H1 (cell line): ENCODE measurements at regions not wholly inside any gene's neighbourhood (a gene's known extent, or its start where the extent isn't known, plus 50 kb on each side); places are given as distances from the start of the nearest gene placed in this dataset.

Source experiments
- ASH2L ChIP-seq: fragments of 200-600, 300-600 bp; sonication (generic); IDR thresholded peaks from one replicate; pipeline ENCODE4 v1.7.1; 2017; ENCODE audit warnings: low read length
- EP300 ChIP-seq, 2 experiments: IDR thresholded peaks; 1 replicate in 1 of 2; 2 replicates in 1 of 2; pipeline ENCODE4 v1.6.1; 2011 to 2012; ENCODE audit warnings: low read depth in 2 of 2, low read length in 2 of 2, mild to moderate bottlenecking in 2 of 2, borderline replicate concordance in 1 of 2, inconsistent platforms in 1 of 2, moderate library complexity in 1 of 2
- EZH2 ChIP-seq: fragments of 200-600 bp; sonication (generic); IDR thresholded peaks from 2 replicates; pipeline ENCODE4 v1.7.1; 2012; ENCODE audit warnings: low read depth, mild to moderate bottlenecking, moderate library complexity, low read length, inconsistent platforms; ENCODE audit not compliant: severe bottlenecking
- KDM5A ChIP-seq: fragments of 200-600 bp; IDR thresholded peaks from 2 replicates; pipeline ENCODE4 v1.7.1; 2012; ENCODE audit warnings: mild to moderate bottlenecking, low read length, inconsistent platforms, mixed read lengths
- PHF8 ChIP-seq: fragments of 200-600 bp; sonication (generic); conservative IDR thresholded peaks from 2 replicates; pipeline ENCODE4 v1.7.1; 2012; ENCODE audit warnings: low read depth, mild to moderate bottlenecking, inconsistent platforms, low read length, moderate library complexity
- RBBP5 ChIP-seq: IDR thresholded peaks from 2 replicates; pipeline ENCODE4 v1.7.1; 2012; ENCODE audit warnings: low read depth, mild to moderate bottlenecking, inconsistent platforms, low read length, moderate library complexity, borderline replicate concordance
- SIX5 ChIP-seq: IDR thresholded peaks from 2 replicates; pipeline ENCODE4 v1.6.1; 2011; ENCODE audit warnings: mild to moderate bottlenecking, low read depth, low read length
- SP2 ChIP-seq: IDR thresholded peaks from 2 replicates; pipeline ENCODE4 v1.6.1; 2012; ENCODE audit warnings: mild to moderate bottlenecking, low read length, inconsistent platforms

- no peak for TF ChIP-seq EP300 (IDR thresholded peaks at IDR 0.05; ENCODE audit: borderline replicate concordance in 1 of 2, low read depth in 2 of 2, low read length in 2 of 2)
- no peak for TF ChIP-seq EZH2
- TF ChIP-seq ASH2L: no peak
- no peak for TF ChIP-seq PHF8
- no peak for TF ChIP-seq RBBP5
- TF ChIP-seq KDM5A: no peak
- TF ChIP-seq SIX5: no peak
- no peak for TF ChIP-seq SP2
These were observed 386.1 kb downstream of the FBXW7 start (continued) for GRCh38 chr4:152149745-152150144.
